SK-N-MC (cell line): ENCODE measurements at regions not wholly inside any gene's neighbourhood (a gene's known extent, or its start where the extent isn't known, plus 50 kb on each side); places are given as distances from the start of the nearest gene placed in this dataset.
"Not testable (repeated sequence)": the region's sequence is repeated elsewhere in the genome, so short reads cannot be mapped to it uniquely, and the experiment has no call there.

Source experiments
- DNase-seq: peaks from one replicate; pipeline ENCODE4 v3.0.0-alpha.2; 2011; ENCODE audit warnings: low read depth, low spot score
- H3K27ac ChIP-seq: fragments of 200-600 bp; sonication (generic); 2 replicates; pipeline ENCODE4 v1.5.1; 2016; ENCODE audit warnings: mixed run types
- H3K36me3 ChIP-seq: fragments of 200-600 bp; sonication (generic); 2 replicates; pipeline ENCODE4 v1.6.1; 2017; ENCODE audit warnings: antibody characterized with exemption, low read length, mixed read lengths; ENCODE audit not compliant: insufficient read depth
- H3K4me3 ChIP-seq: fragments of 200-600 bp; sonication (generic); 2 replicates; pipeline ENCODE4 v1.5.1; 2016
- H3K9ac ChIP-seq: fragments of 200-600 bp; sonication (generic); 2 replicates; pipeline ENCODE4 v1.8.0; 2017; ENCODE audit warnings: mixed run types, mixed read lengths; ENCODE audit not compliant: insufficient read length
- H3K9me3 ChIP-seq: fragments of 200-600 bp; sonication (generic); 2 replicates; pipeline ENCODE4 v1.6.1; 2017; ENCODE audit warnings: low read depth, mild to moderate bottlenecking, antibody characterized with exemption, low read length, moderate library complexity, mixed read lengths
- EZH2 ChIP-seq: fragments of 200-600 bp; sonication (generic); IDR thresholded peaks from one replicate; pipeline ENCODE4 v1.6.1; 2017; ENCODE audit warnings: antibody characterized with exemption
- FOXP2 ChIP-seq: optimal IDR thresholded peaks from 2 replicates; pipeline ENCODE3; 2011; ENCODE audit warnings: mild to moderate bottlenecking, moderate library complexity; ENCODE audit not compliant: insufficient read depth; ENCODE audit errors: extremely low read length, control extremely low read depth
- POLR2AphosphoS5 ChIP-seq: IDR thresholded peaks from 2 replicates; pipeline ENCODE4 v1.6.1; 2012; ENCODE audit warnings: mild to moderate bottlenecking, low read depth, low read length, borderline replicate concordance

DNA sequence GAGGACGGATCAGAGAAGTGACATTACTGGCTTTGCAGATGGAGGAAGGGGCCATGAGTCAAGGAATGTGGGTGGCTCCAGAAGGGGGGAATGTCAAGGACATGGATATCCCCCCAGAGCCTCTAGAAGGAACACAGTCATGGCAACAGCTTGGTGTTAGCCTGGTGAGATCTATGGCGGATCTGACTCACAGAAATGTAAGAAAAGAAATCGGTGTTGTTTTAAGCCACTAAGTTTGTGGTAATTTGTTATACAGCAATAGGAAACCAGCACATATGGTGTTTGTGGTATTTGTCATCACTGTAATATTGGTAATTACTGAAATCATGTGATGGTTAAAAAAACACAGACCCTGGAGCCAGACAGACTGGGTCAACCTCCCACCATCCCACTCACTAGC lies 236.2 kb downstream of the SETD4 start:
- TF ChIP-seq FOXP2: no peak
- TF ChIP-seq EZH2: no peak
- no peak for TF ChIP-seq POLR2AphosphoS5
- no peak for DNase-seq
- no peak overlapping the region for H3K9ac ChIP-seq
- no peak overlapping the region for H3K4me3 ChIP-seq
- H3K36me3 ChIP-seq: no peaks in the 10 kb centered on the region
- no peaks in the 10 kb centered on the region for H3K9me3 ChIP-seq
- no peak overlapping the region for H3K27ac ChIP-seq

DNA sequence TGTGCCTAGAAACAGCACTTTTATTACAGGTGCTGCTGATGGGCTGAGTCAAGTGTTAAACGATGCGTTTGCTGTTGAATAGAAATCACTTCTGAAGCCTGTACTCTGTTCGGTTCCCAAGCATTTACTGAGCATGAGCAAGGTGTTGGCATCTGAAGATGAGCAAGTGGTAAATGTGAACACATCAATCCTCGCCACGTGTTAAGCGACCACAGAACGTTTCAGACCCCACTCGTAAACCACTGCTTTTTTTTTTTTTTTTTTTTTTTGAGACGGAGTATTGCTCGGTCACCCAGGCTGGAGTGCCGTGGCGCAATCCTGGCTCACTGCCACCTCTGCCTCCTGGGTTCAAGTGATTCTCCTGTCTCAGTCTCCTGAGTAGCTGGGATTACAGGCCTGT lies 241.2 kb downstream of the SETD4 start:
- no peaks in the 10 kb centered on the region for H3K9me3 ChIP-seq
- TF ChIP-seq FOXP2: no peak
- TF ChIP-seq EZH2: no peak
- TF ChIP-seq POLR2AphosphoS5: no peak
- DNase-seq: no peak
- no peaks in the 10 kb centered on the region for H3K36me3 ChIP-seq
- no peak overlapping the region for H3K27ac ChIP-seq
- H3K4me3 ChIP-seq: no peak overlapping the region
- H3K9ac ChIP-seq: no peak overlapping the region

DNA sequence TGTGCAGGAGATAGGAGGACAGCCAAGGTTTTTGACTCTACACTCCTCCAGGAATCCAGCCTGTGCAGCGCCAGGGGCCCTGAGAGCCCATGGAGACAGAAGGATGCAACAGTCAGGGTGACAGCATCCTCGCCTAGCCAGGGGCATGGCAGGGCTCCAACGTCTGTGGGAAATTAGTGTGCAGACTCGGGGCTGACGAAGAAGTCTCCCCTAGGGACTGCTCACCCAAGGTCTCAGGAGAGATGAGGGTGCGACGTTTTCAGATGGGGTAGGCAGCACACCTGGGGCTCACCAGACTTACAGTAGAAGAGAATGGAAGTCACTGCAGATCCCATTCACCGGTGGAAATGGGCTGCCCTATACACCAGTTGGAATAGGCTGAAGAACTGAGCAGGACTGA lies 241.7 kb downstream of the SETD4 start:
- no peaks in the 10 kb centered on the region for H3K36me3 ChIP-seq
- no peak overlapping the region for H3K27ac ChIP-seq
- H3K4me3 ChIP-seq: no peak overlapping the region
- H3K9ac ChIP-seq: no peak overlapping the region
- no peak for DNase-seq
- H3K9me3 ChIP-seq: no peaks in the 10 kb centered on the region
- no peak for TF ChIP-seq EZH2
- no peak for TF ChIP-seq FOXP2
- no peak for TF ChIP-seq POLR2AphosphoS5

GRCh38 chr21:35814858-35815619 lies 245.3 kb downstream of the SETD4 start:
- TF ChIP-seq POLR2AphosphoS5: no peak
- TF ChIP-seq FOXP2: no peak
- TF ChIP-seq EZH2: no peak
- DNase-seq: no peak
- H3K36me3 ChIP-seq: no peaks in the 10 kb centered on the region
- H3K27ac ChIP-seq: no peak overlapping the region
- H3K9me3 ChIP-seq: no peaks in the 10 kb centered on the region
- no peak overlapping the region for H3K4me3 ChIP-seq
- no peak overlapping the region for H3K9ac ChIP-seq

- Histone ChIP-seq H3K9me3 (no peaks in the 10 kb centered on the region), H3K4me3 (no peak overlapping the region), H3K27ac (no peak overlapping the region), H3K9ac (no peak overlapping the region), H3K36me3 (no peaks in the 10 kb centered on the region)
- no peak for DNase-seq
- TF ChIP-seq EZH2 (no peak), POLR2AphosphoS5 (no peak), FOXP2 (no peak)
Observed at GRCh38 chr21:35812679-35813078, 247.6 kb downstream of the SETD4 start.

DNA sequence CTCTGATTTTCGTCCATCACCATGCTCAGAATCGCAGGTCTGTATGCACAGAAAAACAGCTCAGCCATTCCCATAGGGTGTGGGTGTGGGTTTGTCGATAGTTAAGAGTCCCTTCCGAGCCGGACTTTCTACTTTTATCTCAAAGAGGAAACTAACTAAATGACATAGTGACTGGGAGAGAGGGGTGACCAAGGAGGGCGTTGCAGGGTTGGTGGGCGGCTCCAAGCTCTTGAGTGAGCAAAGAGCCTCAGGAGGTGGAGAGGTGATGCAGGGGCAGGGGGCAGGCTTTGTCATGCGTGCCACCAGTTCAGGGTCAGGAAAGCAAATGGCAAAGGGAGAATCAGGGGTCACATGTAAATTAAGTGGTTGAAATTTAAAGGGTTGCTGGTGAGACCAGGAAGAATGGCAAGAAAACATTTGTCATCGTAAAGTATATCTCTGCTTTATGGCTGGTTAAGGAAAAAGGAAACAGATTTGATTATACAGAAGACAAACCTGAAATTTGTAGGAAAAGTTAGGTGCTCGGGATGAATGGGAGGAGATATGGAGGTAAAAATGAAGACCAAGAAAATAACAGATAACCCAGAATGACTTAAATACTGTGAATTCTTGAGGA lies 249.0 kb downstream of the SETD4 start:
- TF ChIP-seq FOXP2 (no peak), EZH2 (no peak), POLR2AphosphoS5 (no peak)
- H3K4me3 ChIP-seq: no peak overlapping the region
- H3K27ac ChIP-seq: no peak overlapping the region
- no peaks in the 10 kb centered on the region for H3K9me3 ChIP-seq
- H3K9ac ChIP-seq: no peak overlapping the region
- no peaks in the 10 kb centered on the region for H3K36me3 ChIP-seq
- no peak for DNase-seq

GRCh38 chr21:35810431-35810970 lies 249.8 kb downstream of the SETD4 start:
- no peak overlapping the region for H3K4me3 ChIP-seq
- no peak overlapping the region for H3K27ac ChIP-seq
- no peak for DNase-seq
- no peaks in the 10 kb centered on the region for H3K36me3 ChIP-seq
- H3K9ac ChIP-seq: no peak overlapping the region
- TF ChIP-seq FOXP2 (no peak), EZH2 (no peak), POLR2AphosphoS5 (no peak)
- no peaks in the 10 kb centered on the region for H3K9me3 ChIP-seq

GRCh38 chr21:35801391-35801790 lies 258.9 kb downstream of the SETD4 start:
- TF ChIP-seq FOXP2 (no peak), POLR2AphosphoS5 (no peak), EZH2 (no peak)
- no peak overlapping the region for H3K9ac ChIP-seq
- no peak for DNase-seq
- no peak overlapping the region for H3K27ac ChIP-seq
- H3K36me3 ChIP-seq: no peaks in the 10 kb centered on the region
- H3K9me3 ChIP-seq: no peaks in the 10 kb centered on the region
- no peak overlapping the region for H3K4me3 ChIP-seq

DNA sequence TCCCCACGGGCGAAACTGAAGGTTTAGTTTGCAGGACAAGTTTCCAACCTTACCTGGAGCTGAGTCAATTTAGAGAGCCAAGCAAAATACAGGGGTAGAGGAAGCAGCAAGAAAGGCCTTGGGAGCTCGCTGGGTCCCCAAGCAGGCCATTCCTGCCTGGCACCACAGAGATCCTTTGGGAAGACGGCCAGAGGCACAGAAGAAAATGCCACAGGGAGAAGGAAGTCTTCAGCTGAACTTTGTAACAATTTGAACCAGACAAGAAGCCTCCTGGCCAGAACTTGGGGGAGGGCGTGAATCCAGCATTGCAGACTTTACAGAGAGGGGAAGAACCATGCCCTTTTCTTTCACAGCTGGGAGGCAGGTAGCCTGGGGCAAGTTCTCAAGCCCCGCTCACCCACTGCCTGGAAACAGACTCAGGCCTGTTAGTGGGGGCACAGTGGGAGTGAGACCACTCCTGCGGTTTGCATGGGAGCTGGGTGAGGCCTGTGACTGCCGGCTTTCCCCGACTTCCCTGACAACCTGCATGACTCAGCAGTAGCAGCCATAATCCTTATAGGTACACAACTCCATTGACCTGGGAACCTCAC lies 259.4 kb downstream of the SETD4 start:
- H3K36me3 ChIP-seq, H3K9me3 ChIP-seq, DNase-seq, H3K27ac ChIP-seq, H3K4me3 ChIP-seq, H3K9ac ChIP-seq: not testable (repeated sequence)
